GM21423 (cell line): ENCODE measurements at regions not wholly inside any gene's neighbourhood (a gene's known extent, or its start where the extent isn't known, plus 50 kb on each side); places are given as distances from the start of the nearest gene placed in this dataset.

Source experiments
- ATAC-seq: cut with Tn5 transposase; IDR thresholded peaks from one replicate; pipeline ENCODE4 v1.9.1; 2021; ENCODE audit warnings: mild to moderate bottlenecking, moderate library complexity; ENCODE audit not compliant: unreplicated experiment

GRCh38 chr2:146870691-146871090, 974.1 kb upstream of the ACVR2A start:
- ATAC-seq, result no peak

- no peak for ATAC-seq
Measured at GRCh38 chr2:146869328-146869727, 975.5 kb upstream of the ACVR2A start.

- no peak for ATAC-seq
Measured at GRCh38 chr2:146868051-146868450, 976.8 kb upstream of the ACVR2A start.

GRCh38 chr2:146867477-146867986, 977.3 kb upstream of the ACVR2A start:
- no peak for ATAC-seq

GRCh38 chr2:146853741-146854444, 990.9 kb upstream of the ACVR2A start:
- no peak for ATAC-seq

GRCh38 chr2:146852661-146853060, 992.2 kb upstream of the ACVR2A start:
- ATAC-seq, result no peak

- ATAC-seq, result no peak
Measured at GRCh38 chr2:146850746-146851145, 994.1 kb upstream of the ACVR2A start.

- ATAC-seq, result no peak
Measured at GRCh38 chr2:146847846-146848245, 997.0 kb upstream of the ACVR2A start.

- no peak for ATAC-seq
Measured at GRCh38 chr2:146844226-146844990, 1000.4 kb upstream of the ACVR2A start.

GRCh38 chr2:146837857-146838256, 1007.0 kb upstream of the ACVR2A start:
- ATAC-seq, result no peak

GRCh38 chr2:146826388-146826787, 1018.4 kb upstream of the ACVR2A start:
- no peak for ATAC-seq

- no peak for ATAC-seq
Measured at GRCh38 chr2:146821836-146822316, 1023.0 kb upstream of the ACVR2A start.

GRCh38 chr2:146820672-146821071, 1024.2 kb upstream of the ACVR2A start:
- no peak for ATAC-seq

GRCh38 chr2:146818122-146818521, 1026.7 kb upstream of the ACVR2A start:
- ATAC-seq, result no peak

- ATAC-seq, result no peak
Measured at GRCh38 chr2:146817613-146818012, 1027.2 kb upstream of the ACVR2A start.

GRCh38 chr2:146814971-146815370, 1029.9 kb upstream of the ACVR2A start:
- ATAC-seq, result no peak

GRCh38 chr2:146807568-146808168, 1037.2 kb upstream of the ACVR2A start:
- ATAC-seq, result no peak

GRCh38 chr2:146806364-146807005, 1038.3 kb upstream of the ACVR2A start:
- ATAC-seq, result no peak

- ATAC-seq, result no peak
Measured at GRCh38 chr2:146804288-146804687, 1040.5 kb upstream of the ACVR2A start.

- no peak for ATAC-seq
Measured at GRCh38 chr2:146801886-146802285, 1042.9 kb upstream of the ACVR2A start.

- ATAC-seq, result no peak
Measured at GRCh38 chr2:146786396-146786795, 1058.4 kb upstream of the ACVR2A start.
